ENCODE measurements at regions not wholly inside any gene's neighbourhood (a gene's known extent, or its start where the extent isn't known, plus 50 kb on each side); places are given as distances from the start of the nearest gene placed in this dataset.

GRCh38 chr2:54360055-54360792 is 95.9 kb upstream of the SPTBN1 start:
- no peak for DNase-seq

GRCh38 chr2:54364409-54364808 is 91.7 kb upstream of the SPTBN1 start:
- no peak for DNase-seq

- no peak for DNase-seq
These were observed 90.5 kb upstream of the SPTBN1 start for GRCh38 chr2:54365661-54366060.

GRCh38 chr2:54366487-54367280 is 89.4 kb upstream of the SPTBN1 start:
- DNase-seq = no peak

GRCh38 chr2:54370405-54371104 is 85.6 kb upstream of the SPTBN1 start:
- DNase-seq = no peak

GRCh38 chr2:54371460-54372065 is 84.6 kb upstream of the SPTBN1 start:
- DNase-seq = no peak

- no peak for DNase-seq
These were observed 83.8 kb upstream of the SPTBN1 start for GRCh38 chr2:54372361-54372760.

- peak; percentile 15 for DNase-seq
These were observed 82.3 kb upstream of the SPTBN1 start for GRCh38 chr2:54373855-54374254.

GRCh38 chr2:54374591-54375364 is 81.3 kb upstream of the SPTBN1 start:
- DNase-seq = no peak

- no peak for DNase-seq
These were observed 78.7 kb upstream of the SPTBN1 start for GRCh38 chr2:54377451-54377850.

GRCh38 chr2:54377901-54378493 is 78.1 kb upstream of the SPTBN1 start:
- DNase-seq = no peak

- no peak for DNase-seq
These were observed 75.5 kb upstream of the SPTBN1 start for GRCh38 chr2:54380670-54381069.

GRCh38 chr2:54381293-54381692 is 74.8 kb upstream of the SPTBN1 start:
- DNase-seq = no peak

- DNase-seq = no peak
These were observed 73.5 kb upstream of the SPTBN1 start for GRCh38 chr2:54382601-54383000.

GRCh38 chr2:54384301-54385203 is 71.6 kb upstream of the SPTBN1 start:
- no peak for DNase-seq

GRCh38 chr2:54385271-54385670 is 70.9 kb upstream of the SPTBN1 start:
- no peak for DNase-seq

- DNase-seq = no peak
These were observed 69.5 kb upstream of the SPTBN1 start for GRCh38 chr2:54386585-54386984.

GRCh38 chr2:54387059-54387991 is 68.8 kb upstream of the SPTBN1 start:
- no peak for DNase-seq

- no peak for DNase-seq
These were observed 68.1 kb upstream of the SPTBN1 start for GRCh38 chr2:54388076-54388475.
